ENCODE measurements at regions not wholly inside any gene's neighbourhood (a gene's known extent, or its start where the extent isn't known, plus 50 kb on each side); places are given as distances from the start of the nearest gene placed in this dataset.
"Not testable (repeated sequence)": the region's sequence is repeated elsewhere in the genome, so short reads cannot be mapped to it uniquely, and the experiment has no call there.

DNA sequence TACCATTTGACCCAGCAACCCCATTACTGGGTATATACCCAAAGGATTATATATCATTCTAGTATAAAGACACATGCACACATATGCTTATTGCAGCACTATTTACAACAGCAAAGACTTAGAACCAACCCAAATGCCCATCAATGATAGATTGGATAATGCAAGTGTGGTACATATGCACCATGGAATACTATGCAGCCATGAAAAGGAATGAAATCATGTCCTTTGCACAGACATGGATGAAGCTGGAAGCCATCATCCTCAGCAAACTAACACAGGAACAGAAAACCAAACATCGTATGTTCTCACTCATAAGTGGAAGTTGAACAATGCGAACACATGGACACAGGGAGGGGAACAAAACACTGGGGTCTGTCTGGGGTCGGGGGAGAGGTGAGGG lies 50.6 kb upstream of the GPR39 start:
- H3K27ac ChIP-seq (ENCODE audit: extremely low read length, insufficient read depth, low read length); DNase-seq (ENCODE audit: low spot score); in situ Hi-C loops (cut with HindIII; ENCODE audit: extremely low pct_ligation_motif_present, low pct_unique_long_range_greater_than_20kb); H3K79me2 ChIP-seq (ENCODE audit: insufficient read depth, low read length); H3K4me2 ChIP-seq (ENCODE audit: low read depth, low read length); FAIRE-seq; intact Hi-C loops (cut with micrococcal nuclease; ENCODE audit: unreplicated experiment); H3K36me3 ChIP-seq (replicated peaks in 1 of 2; ENCODE audit: control insufficient read depth in 1 of 2, insufficient read depth in 2 of 2, low read length in 2 of 2); BruUV-seq (replicated peaks); CTCF ChIA-PET (ENCODE audit: low intra/inter-chr PET ratio, low total read pairs); H3K9ac ChIP-seq (ENCODE audit: insufficient read depth, low read depth, low read length); H3K4me1 ChIP-seq (ENCODE audit: insufficient read depth, low read length); H3K27me3 ChIP-seq (ENCODE audit: control insufficient read depth in 1 of 2, insufficient read depth in 2 of 2, low read length in 2 of 2); POLR2A ChIA-PET; H2AFZ ChIP-seq (ENCODE audit: low read length); H3K4me3 ChIP-seq (replicated peaks in 1 of 3; ENCODE audit: insufficient read depth in 1 of 3, low read depth in 2 of 3, low read length in 3 of 3); H4K20me1 ChIP-seq (ENCODE audit: insufficient read depth, low read length); ATAC-seq: not testable (repeated sequence)
- peaks cover 28% of the 10 kb centered on the region; the same call in 1 of the 2 replicates for H3K9me3 ChIP-seq (ENCODE audit: low read length)
- WGBS (ENCODE audit: low lambda C conversion rate) = 39% methylated on average over 3 of the region's 3 CpGs

DNA sequence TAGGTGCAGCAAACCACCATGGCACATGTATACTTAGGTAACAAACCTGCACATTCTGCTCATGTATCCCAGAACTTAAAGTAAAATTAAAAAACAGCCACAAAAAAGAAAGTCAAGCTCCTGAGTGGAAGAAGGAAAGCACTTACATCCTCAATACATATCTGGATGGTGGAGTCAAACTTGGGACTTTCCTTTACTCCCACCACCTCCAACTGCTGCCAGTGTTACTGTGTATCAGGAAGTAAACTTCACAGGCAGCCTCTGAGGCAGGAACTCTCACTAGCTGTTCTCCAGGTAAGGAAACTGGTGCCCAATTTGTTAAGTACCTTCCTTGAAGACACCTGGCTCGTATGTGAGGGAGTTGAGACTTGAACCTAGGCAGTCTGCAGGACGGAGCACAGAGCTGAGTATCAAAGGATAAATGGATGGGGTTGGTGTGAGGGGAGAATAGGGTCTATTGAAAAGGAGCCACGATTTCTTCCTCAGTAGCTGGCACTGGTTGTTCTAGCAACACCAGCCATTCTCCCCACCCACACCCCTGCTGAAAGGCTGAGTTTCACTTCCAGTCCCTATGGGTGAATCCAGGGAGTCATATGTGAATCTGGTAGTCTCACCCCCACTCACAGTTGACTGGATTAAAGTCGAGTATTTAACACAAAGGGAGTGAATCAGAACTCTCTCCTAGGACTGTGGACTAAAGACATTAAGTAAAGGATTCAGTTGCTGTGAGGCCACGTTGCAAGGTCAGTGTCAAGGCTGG lies 50.0 kb upstream of the GPR39 start:
- Histone ChIP-seq H3K79me2 (ENCODE audit: insufficient read depth, low read length) (no peaks in the 10 kb centered on the region), H4K20me1 (ENCODE audit: insufficient read depth, low read length) (no peaks in the 10 kb centered on the region), H3K27me3 (ENCODE audit: control insufficient read depth in 1 of 2, insufficient read depth in 2 of 2, low read length in 2 of 2) (no peaks in the 10 kb centered on the region), H3K27ac (ENCODE audit: extremely low read length, insufficient read depth, low read length) (no peak overlapping the region), H3K4me3 (replicated peaks in 1 of 3; ENCODE audit: insufficient read depth in 1 of 3, low read depth in 2 of 3, low read length in 3 of 3) (no peak overlapping the region), H3K9ac (ENCODE audit: insufficient read depth, low read depth, low read length) (no peak overlapping the region), H3K4me2 (ENCODE audit: low read depth, low read length) (no peak overlapping the region), H3K4me1 (ENCODE audit: insufficient read depth, low read length) (no peaks in the 10 kb centered on the region), H2AFZ (ENCODE audit: low read length) (no peak overlapping the region), H3K36me3 (replicated peaks in 1 of 2; ENCODE audit: control insufficient read depth in 1 of 2, insufficient read depth in 2 of 2, low read length in 2 of 2) (no peaks in the 10 kb centered on the region), H3K9me3 (ENCODE audit: low read length) (peaks cover 28% of the 10 kb centered on the region; the same call in 1 of the 2 replicates)
- intact Hi-C loops (cut with micrococcal nuclease; ENCODE audit: unreplicated experiment) = no loop called here
- CTCF ChIA-PET (ENCODE audit: low intra/inter-chr PET ratio, low total read pairs) = no interaction called here
- POLR2A ChIA-PET = no interaction called here
- TF ChIP-seq, protein P1, sequence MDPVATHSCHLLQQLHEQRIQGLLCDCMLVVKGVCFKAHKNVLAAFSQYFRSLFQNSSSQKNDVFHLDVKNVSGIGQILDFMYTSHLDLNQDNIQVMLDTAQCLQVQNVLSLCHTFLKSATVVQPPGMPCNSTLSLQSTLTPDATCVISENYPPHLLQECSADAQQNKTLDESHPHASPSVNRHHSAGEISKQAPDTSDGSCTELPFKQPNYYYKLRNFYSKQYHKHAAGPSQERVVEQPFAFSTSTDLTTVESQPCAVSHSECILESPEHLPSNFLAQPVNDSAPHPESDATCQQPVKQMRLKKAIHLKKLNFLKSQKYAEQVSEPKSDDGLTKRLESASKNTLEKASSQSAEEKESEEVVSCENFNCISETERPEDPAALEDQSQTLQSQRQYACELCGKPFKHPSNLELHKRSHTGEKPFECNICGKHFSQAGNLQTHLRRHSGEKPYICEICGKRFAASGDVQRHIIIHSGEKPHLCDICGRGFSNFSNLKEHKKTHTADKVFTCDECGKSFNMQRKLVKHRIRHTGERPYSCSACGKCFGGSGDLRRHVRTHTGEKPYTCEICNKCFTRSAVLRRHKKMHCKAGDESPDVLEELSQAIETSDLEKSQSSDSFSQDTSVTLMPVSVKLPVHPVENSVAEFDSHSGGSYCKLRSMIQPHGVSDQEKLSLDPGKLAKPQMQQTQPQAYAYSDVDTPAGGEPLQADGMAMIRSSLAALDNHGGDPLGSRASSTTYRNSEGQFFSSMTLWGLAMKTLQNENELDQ (CRISPR knock-in tag; IDR thresholded peaks at IDR 0.05; ENCODE audit: borderline replicate concordance) = no peak
- TF ChIP-seq, protein P2, sequence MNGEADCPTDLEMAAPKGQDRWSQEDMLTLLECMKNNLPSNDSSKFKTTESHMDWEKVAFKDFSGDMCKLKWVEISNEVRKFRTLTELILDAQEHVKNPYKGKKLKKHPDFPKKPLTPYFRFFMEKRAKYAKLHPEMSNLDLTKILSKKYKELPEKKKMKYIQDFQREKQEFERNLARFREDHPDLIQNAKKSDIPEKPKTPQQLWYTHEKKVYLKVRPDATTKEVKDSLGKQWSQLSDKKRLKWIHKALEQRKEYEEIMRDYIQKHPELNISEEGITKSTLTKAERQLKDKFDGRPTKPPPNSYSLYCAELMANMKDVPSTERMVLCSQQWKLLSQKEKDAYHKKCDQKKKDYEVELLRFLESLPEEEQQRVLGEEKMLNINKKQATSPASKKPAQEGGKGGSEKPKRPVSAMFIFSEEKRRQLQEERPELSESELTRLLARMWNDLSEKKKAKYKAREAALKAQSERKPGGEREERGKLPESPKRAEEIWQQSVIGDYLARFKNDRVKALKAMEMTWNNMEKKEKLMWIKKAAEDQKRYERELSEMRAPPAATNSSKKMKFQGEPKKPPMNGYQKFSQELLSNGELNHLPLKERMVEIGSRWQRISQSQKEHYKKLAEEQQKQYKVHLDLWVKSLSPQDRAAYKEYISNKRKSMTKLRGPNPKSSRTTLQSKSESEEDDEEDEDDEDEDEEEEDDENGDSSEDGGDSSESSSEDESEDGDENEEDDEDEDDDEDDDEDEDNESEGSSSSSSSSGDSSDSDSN (CRISPR knock-in tag; IDR thresholded peaks at IDR 0.05) = no peak
- no peak for TF ChIP-seq HOXA9 (CRISPR knock-in tag; IDR thresholded peaks at IDR 0.05; ENCODE audit: borderline replicate concordance)
- no peak for TF ChIP-seq PHF20 (CRISPR knock-in tag; IDR thresholded peaks at IDR 0.05)
- TF ChIP-seq, protein P3, sequence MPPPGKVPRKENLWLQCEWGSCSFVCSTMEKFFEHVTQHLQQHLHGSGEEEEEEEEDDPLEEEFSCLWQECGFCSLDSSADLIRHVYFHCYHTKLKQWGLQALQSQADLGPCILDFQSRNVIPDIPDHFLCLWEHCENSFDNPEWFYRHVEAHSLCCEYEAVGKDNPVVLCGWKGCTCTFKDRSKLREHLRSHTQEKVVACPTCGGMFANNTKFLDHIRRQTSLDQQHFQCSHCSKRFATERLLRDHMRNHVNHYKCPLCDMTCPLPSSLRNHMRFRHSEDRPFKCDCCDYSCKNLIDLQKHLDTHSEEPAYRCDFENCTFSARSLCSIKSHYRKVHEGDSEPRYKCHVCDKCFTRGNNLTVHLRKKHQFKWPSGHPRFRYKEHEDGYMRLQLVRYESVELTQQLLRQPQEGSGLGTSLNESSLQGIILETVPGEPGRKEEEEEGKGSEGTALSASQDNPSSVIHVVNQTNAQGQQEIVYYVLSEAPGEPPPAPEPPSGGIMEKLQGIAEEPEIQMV (CRISPR knock-in tag; IDR thresholded peaks at IDR 0.05; ENCODE audit: low read depth) = no peak
- in situ Hi-C loops (cut with HindIII; ENCODE audit: extremely low pct_ligation_motif_present, low pct_unique_long_range_greater_than_20kb) = no loop called here
- DNase-seq (ENCODE audit: low spot score) = no peak
- 2% methylated on average over 5 of the region's 5 CpGs for WGBS (ENCODE audit: low lambda C conversion rate)
- no peak for ATAC-seq
- BruUV-seq (replicated peaks) = no TSS peak
- FAIRE-seq = no peak
